ENCODE measurements at regions not wholly inside any gene's neighbourhood (a gene's known extent, or its start where the extent isn't known, plus 50 kb on each side); places are given as distances from the start of the nearest gene placed in this dataset.
"Not testable (repeated sequence)": the region's sequence is repeated elsewhere in the genome, so short reads cannot be mapped to it uniquely, and the experiment has no call there.

- FAIRE-seq = no peak
Observed at GRCh38 chr10:42988517-42989395, 88.1 kb upstream of the RET start.

GRCh38 chr10:42989481-42989921 is 87.4 kb upstream of the RET start:
- no peak for FAIRE-seq

GRCh38 chr10:42990016-42990720 is 86.7 kb upstream of the RET start:
- FAIRE-seq = no peak

GRCh38 chr10:42990721-42991441 is 86.0 kb upstream of the RET start:
- no peak for FAIRE-seq

- FAIRE-seq = no peak
Observed at GRCh38 chr10:42991442-42992098, 85.3 kb upstream of the RET start.

- FAIRE-seq = no peak
Observed at GRCh38 chr10:42992156-42992956, 84.5 kb upstream of the RET start.

- no peak for FAIRE-seq
Observed at GRCh38 chr10:42992957-42993390, 83.9 kb upstream of the RET start.

- FAIRE-seq = not testable (repeated sequence)
Observed at GRCh38 chr10:42994909-42995308, 82.0 kb upstream of the RET start.

GRCh38 chr10:42995537-42995936 is 81.3 kb upstream of the RET start:
- no peak for FAIRE-seq

GRCh38 chr10:42996588-42996987 is 80.3 kb upstream of the RET start:
- no peak for FAIRE-seq

GRCh38 chr10:42997151-42997848 is 79.6 kb upstream of the RET start:
- no peak for FAIRE-seq

- no peak for FAIRE-seq
Observed at GRCh38 chr10:42997849-42998165, 79.1 kb upstream of the RET start.

- no peak for FAIRE-seq
Observed at GRCh38 chr10:42998481-42999384, 78.1 kb upstream of the RET start.

- FAIRE-seq = no peak
Observed at GRCh38 chr10:42999385-43000020, 77.4 kb upstream of the RET start.

- FAIRE-seq = no peak
Observed at GRCh38 chr10:43000021-43000411, 76.9 kb upstream of the RET start.

- no peak for FAIRE-seq
Observed at GRCh38 chr10:43000651-43001426, 76.0 kb upstream of the RET start.

- FAIRE-seq = no peak
Observed at GRCh38 chr10:43001427-43001795, 75.5 kb upstream of the RET start.

GRCh38 chr10:43002596-43002995 is 74.3 kb upstream of the RET start:
- FAIRE-seq = no peak

GRCh38 chr10:43006490-43006889 is 70.4 kb upstream of the RET start:
- FAIRE-seq = no peak
